ENCODE measurements at regions not wholly inside any gene's neighbourhood (a gene's known extent, or its start where the extent isn't known, plus 50 kb on each side); places are given as distances from the start of the nearest gene placed in this dataset.

DNA sequence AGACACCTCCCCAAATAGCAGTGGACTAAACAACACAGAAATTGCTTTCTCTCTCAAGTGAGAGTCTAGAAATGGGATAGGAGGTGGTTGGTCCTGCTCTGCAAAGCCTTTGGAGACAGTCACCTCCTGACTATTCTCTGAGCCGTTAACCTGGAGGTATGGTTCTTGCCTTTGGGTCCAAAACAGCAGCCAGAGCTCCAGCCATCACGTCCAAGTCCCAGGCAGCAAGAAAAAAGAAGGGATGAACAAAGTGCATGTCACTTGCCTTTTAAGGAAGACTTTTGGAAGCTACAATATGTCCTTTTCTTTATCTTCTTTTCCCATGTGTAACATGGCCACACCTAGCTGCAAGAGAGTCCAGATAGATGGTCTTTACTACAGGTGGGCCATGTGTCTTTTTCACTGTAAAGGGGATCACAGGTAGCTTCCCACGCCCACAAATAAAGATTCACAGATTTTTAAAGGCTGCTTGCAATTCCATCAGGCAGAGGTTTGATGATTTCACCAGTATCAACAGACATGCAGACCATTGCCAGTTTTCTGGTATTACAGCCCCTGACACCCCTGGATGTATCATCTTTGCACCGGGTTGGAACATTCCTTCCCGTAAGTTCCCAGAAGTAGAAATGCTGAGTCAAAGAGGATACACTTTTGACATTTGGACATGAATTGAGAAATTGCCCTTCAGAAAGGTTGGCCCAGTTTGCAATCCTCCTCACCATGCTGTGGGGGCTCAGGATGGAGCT is 66.0 kb downstream of the MYEOV start:
- no peaks in the 10 kb centered on the region for H3K9me3 ChIP-seq
- DNase-seq (ENCODE audit: low spot score) = no peak
- H3K27me3 ChIP-seq (replicated peaks; ENCODE audit: insufficient read depth) = peaks cover 4% of the 10 kb centered on the region
- no peak for TF ChIP-seq CTCF (IDR thresholded peaks at IDR 0.05)
- 85% methylated on average over 5 of the region's 5 CpGs for WGBS
- H3K4me1 ChIP-seq (replicated peaks) = no peaks in the 10 kb centered on the region
- H3K4me3 ChIP-seq = no peak overlapping the region
- H3K27ac ChIP-seq = no peak overlapping the region
- no peaks in the 10 kb centered on the region for H3K36me3 ChIP-seq
- intact Hi-C loops (cut with DNase I) = no loop called here

- no peaks in the 10 kb centered on the region for H3K36me3 ChIP-seq
- intact Hi-C loops (cut with DNase I) = no loop called here
- peaks cover 4% of the 10 kb centered on the region for H3K27me3 ChIP-seq (replicated peaks; ENCODE audit: insufficient read depth)
- no peak for DNase-seq (ENCODE audit: low spot score)
- no peaks in the 10 kb centered on the region for H3K4me1 ChIP-seq (replicated peaks)
- H3K9me3 ChIP-seq = no peaks in the 10 kb centered on the region
- 87% methylated on average over 3 of the region's 3 CpGs for WGBS
- H3K4me3 ChIP-seq = no peak overlapping the region
- no peak overlapping the region for H3K27ac ChIP-seq
- TF ChIP-seq CTCF (IDR thresholded peaks at IDR 0.05) (no peak), POLR2A (IDR thresholded peaks at IDR 0.05) (no peak), POLR2AphosphoS5 (IDR thresholded peaks at IDR 0.05) (no peak)
These were observed 66.7 kb downstream of the MYEOV start for GRCh38 chr11:69360606-69361005.

GRCh38 chr11:69361048-69361447 is 67.1 kb downstream of the MYEOV start:
- intact Hi-C loops (cut with DNase I) = no loop called here
- TF ChIP-seq POLR2A (IDR thresholded peaks at IDR 0.05) = no peak
- no peak for TF ChIP-seq POLR2AphosphoS5 (IDR thresholded peaks at IDR 0.05)
- no peak for TF ChIP-seq CTCF (IDR thresholded peaks at IDR 0.05)
- H3K9me3 ChIP-seq = no peaks in the 10 kb centered on the region
- no peak overlapping the region for H3K27ac ChIP-seq
- 86% methylated on average over 6 of the region's 6 CpGs for WGBS
- DNase-seq (ENCODE audit: low spot score) = no peak
- H3K27me3 ChIP-seq (replicated peaks; ENCODE audit: insufficient read depth) = peaks cover 4% of the 10 kb centered on the region
- no peaks in the 10 kb centered on the region for H3K4me1 ChIP-seq (replicated peaks)
- no peak overlapping the region for H3K4me3 ChIP-seq
- H3K36me3 ChIP-seq = no peaks in the 10 kb centered on the region

- H3K9me3 ChIP-seq = no peaks in the 10 kb centered on the region
- no peak for DNase-seq (ENCODE audit: low spot score)
- H3K27ac ChIP-seq = no peak overlapping the region
- no peak for TF ChIP-seq POLR2A (IDR thresholded peaks at IDR 0.05)
- no peak for TF ChIP-seq POLR2AphosphoS5 (IDR thresholded peaks at IDR 0.05)
- no peak for TF ChIP-seq CTCF (IDR thresholded peaks at IDR 0.05)
- H3K36me3 ChIP-seq = no peaks in the 10 kb centered on the region
- H3K27me3 ChIP-seq (replicated peaks; ENCODE audit: insufficient read depth) = peaks cover 4% of the 10 kb centered on the region
- no peak overlapping the region for H3K4me3 ChIP-seq
- 89% methylated on average over 9 of the region's 9 CpGs for WGBS
- intact Hi-C loops (cut with DNase I) = no loop called here
- H3K4me1 ChIP-seq (replicated peaks) = no peaks in the 10 kb centered on the region
These were observed 67.5 kb downstream of the MYEOV start for GRCh38 chr11:69361466-69361865.

DNA sequence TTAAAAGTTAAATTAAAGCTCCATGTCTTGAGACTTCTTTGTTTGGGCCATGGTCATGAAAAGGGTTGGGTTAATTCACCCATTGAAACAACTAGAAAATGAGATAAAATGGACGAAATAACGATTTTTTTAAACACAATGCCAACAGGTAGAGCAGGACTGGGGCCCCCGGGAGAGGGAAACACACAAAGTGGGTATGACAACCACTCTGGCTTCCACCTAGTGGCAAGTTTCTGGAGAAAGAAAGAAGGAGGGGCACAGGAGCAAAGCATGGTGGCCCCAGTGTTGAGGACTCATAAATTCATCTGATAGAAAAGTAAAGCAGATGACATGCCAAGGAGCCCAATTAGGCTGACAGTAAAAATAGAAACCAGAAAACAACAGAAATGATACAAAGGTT is 68.4 kb downstream of the MYEOV start:
- DNase-seq (ENCODE audit: low spot score) = no peak
- 67% methylated on average over 3 of the region's 3 CpGs for WGBS
- H3K27ac ChIP-seq = no peak overlapping the region
- no peaks in the 10 kb centered on the region for H3K36me3 ChIP-seq
- H3K4me1 ChIP-seq (replicated peaks) = no peaks in the 10 kb centered on the region
- no peaks in the 10 kb centered on the region for H3K9me3 ChIP-seq
- intact Hi-C loops (cut with DNase I) = no loop called here
- TF ChIP-seq CTCF (IDR thresholded peaks at IDR 0.05) (no peak), POLR2A (IDR thresholded peaks at IDR 0.05) (no peak), POLR2AphosphoS5 (IDR thresholded peaks at IDR 0.05) (no peak)
- H3K27me3 ChIP-seq (replicated peaks; ENCODE audit: insufficient read depth) = peaks cover 3% of the 10 kb centered on the region
- no peak overlapping the region for H3K4me3 ChIP-seq

Measured in prostate gland (tissue), 2 donors.